ENCODE measurements at regions not wholly inside any gene's neighbourhood (a gene's known extent, or its start where the extent isn't known, plus 50 kb on each side); places are given as distances from the start of the nearest gene placed in this dataset.

DNA sequence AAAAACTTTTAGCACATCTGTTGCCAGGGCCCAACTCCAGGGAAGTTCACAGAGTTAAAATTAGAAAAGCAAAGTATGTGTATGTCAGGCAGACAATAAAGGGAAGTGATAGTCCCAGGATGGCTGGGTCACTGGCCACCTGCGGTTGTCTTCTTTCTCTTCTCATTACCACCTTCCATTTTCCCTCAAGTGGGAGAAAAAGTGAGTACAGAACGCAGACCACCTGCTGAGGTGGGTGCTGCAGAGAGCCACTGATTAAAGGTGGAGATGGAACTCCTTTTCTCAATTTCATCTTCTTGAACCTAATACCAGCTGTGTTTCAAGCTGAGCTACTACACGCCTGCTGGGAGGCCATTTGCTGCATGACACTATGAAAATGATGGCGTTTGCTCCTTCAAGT, 88.8 kb upstream of the PDE4B start:
- DNase-seq: no peak
- Mint-ChIP-seq H3K36me3 (ENCODE audit: insufficient read depth, unreplicated experiment) (no peaks in the 10 kb centered on the region), H3K27ac (ENCODE audit: unreplicated experiment) (no peak overlapping the region), H3K4me3 (ENCODE audit: low read depth, unreplicated experiment) (no peak overlapping the region), H3K9me3 (ENCODE audit: low read depth, unreplicated experiment) (no peaks in the 10 kb centered on the region), H3K4me1 (ENCODE audit: low read depth, unreplicated experiment) (no peaks in the 10 kb centered on the region), H3K27me3 (ENCODE audit: unreplicated experiment) (peaks cover 45% of the 10 kb centered on the region)
- TF ChIP-seq, protein P1, sequence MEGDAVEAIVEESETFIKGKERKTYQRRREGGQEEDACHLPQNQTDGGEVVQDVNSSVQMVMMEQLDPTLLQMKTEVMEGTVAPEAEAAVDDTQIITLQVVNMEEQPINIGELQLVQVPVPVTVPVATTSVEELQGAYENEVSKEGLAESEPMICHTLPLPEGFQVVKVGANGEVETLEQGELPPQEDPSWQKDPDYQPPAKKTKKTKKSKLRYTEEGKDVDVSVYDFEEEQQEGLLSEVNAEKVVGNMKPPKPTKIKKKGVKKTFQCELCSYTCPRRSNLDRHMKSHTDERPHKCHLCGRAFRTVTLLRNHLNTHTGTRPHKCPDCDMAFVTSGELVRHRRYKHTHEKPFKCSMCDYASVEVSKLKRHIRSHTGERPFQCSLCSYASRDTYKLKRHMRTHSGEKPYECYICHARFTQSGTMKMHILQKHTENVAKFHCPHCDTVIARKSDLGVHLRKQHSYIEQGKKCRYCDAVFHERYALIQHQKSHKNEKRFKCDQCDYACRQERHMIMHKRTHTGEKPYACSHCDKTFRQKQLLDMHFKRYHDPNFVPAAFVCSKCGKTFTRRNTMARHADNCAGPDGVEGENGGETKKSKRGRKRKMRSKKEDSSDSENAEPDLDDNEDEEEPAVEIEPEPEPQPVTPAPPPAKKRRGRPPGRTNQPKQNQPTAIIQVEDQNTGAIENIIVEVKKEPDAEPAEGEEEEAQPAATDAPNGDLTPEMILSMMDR (IDR thresholded peaks at IDR 0.05; ENCODE audit: unreplicated experiment): no peak
- no TSS peak for BruUV-seq (replicated peaks)
- intact Hi-C loops (cut with micrococcal nuclease; ENCODE audit: unreplicated experiment): no loop called here
- CTCF ChIA-PET: interaction anchor here (1.6 kb wide), 1 partner anchor 16 kb away, joined by 4 read pairs; no protein-coding TSS in a partner anchor

DNA sequence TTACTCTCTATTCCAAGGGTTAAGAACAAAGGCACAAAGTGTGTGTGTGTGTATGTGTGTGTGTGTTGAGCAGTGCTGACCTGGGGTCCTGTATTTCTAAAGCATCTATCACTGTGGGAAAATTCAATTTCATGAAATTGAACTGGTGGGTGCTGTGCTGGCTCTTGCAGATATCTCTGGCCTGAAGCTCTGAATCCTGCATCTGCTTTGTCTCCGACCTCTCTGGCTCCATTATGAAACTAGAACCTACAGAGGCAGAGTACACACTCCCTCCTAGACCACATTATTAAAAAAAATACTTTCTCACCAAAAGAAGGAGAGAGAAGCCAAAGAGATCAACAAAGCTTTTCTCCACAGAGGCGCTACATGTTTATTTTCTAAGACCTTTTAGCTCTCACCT, 88.4 kb upstream of the PDE4B start:
- Mint-ChIP-seq H3K36me3 (ENCODE audit: insufficient read depth, unreplicated experiment) (no peaks in the 10 kb centered on the region), H3K27me3 (ENCODE audit: unreplicated experiment) (peaks cover 50% of the 10 kb centered on the region), H3K4me1 (ENCODE audit: low read depth, unreplicated experiment) (no peaks in the 10 kb centered on the region), H3K27ac (ENCODE audit: unreplicated experiment) (no peak overlapping the region), H3K9me3 (ENCODE audit: low read depth, unreplicated experiment) (no peaks in the 10 kb centered on the region), H3K4me3 (ENCODE audit: low read depth, unreplicated experiment) (no peak overlapping the region)
- no TSS peak for BruUV-seq (replicated peaks)
- intact Hi-C loops (cut with micrococcal nuclease; ENCODE audit: unreplicated experiment): no loop called here
- CTCF ChIA-PET: interaction anchor here (1.6 kb wide), 1 partner anchor 16 kb away, joined by 4 read pairs; no protein-coding TSS in a partner anchor
- DNase-seq: no peak
- TF ChIP-seq, protein P1 (IDR thresholded peaks at IDR 0.05; ENCODE audit: unreplicated experiment): no peak

DNA sequence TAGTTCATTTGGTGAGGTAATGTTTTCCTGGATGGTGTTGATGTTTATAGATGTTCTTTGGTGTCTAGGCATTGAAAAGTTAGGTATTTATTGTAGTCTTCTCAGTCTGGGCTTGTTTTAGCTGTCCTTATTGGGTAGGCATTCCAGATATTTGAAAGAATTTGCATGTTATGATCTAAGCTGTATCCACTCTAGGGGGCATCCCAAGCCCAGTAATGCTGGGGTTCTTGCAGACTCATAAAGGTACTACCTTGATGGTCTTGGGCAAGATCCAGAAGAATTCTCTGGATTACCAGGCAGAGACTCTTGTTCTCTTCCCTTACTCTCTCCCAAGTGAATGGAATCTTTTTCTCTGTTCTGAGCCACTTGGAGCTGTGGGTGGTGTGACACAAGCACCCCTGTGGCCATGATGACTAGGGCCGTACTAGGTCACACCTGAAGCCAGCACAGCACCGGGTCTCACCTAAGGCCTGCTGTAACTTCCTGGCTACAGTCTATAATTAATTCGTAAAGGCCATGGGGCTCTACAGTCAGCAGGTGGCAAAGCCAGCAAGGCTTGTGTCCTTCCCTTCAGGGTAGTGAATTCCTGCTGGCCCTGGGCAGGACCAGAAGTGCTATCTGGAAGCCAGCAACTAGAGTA, 74.8 kb upstream of the PDE4B start:
- DNase-seq: peak; percentile 21
- TF ChIP-seq, protein P1 (IDR thresholded peaks at IDR 0.05; ENCODE audit: unreplicated experiment): no peak
- Mint-ChIP-seq H3K4me3 (ENCODE audit: low read depth, unreplicated experiment) (no peak overlapping the region), H3K9me3 (ENCODE audit: low read depth, unreplicated experiment) (no peaks in the 10 kb centered on the region), H3K4me1 (ENCODE audit: low read depth, unreplicated experiment) (no peaks in the 10 kb centered on the region), H3K36me3 (ENCODE audit: insufficient read depth, unreplicated experiment) (no peaks in the 10 kb centered on the region), H3K27me3 (ENCODE audit: unreplicated experiment) (peaks cover 16% of the 10 kb centered on the region), H3K27ac (ENCODE audit: unreplicated experiment) (no peak overlapping the region)
- BruUV-seq (replicated peaks): no TSS peak
- CTCF ChIA-PET: interaction anchor here (0.6 to 1.1 kb wide), 4 partner anchors 21 to 537 kb away, joined by 3 to 8 read pairs (median 4); no protein-coding TSS in a partner anchor
- intact Hi-C loops (cut with micrococcal nuclease; ENCODE audit: unreplicated experiment): loop anchor here (1.0 to 2.0 kb wide), 2 partner anchors 237 to 524 kb away; no protein-coding TSS in a partner anchor

DNA sequence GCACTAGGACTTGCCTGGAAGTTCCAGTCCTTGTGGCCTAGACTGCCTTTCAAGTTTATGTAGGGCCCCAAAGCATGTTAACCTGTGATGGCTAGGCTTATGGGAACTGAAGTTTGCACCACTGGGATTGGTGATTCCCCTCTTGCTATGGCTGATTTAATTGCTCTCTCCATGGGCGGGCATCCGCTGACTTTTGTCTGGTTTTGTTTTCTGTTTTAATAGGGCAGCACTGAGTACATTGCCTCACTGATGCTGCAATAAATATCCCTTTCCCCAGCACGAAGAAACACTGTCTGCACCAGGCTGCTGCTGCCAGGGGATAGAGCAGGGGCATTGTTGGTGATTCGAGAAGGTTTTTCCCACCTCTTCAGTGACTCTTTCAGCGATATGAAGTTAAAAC, 73.3 kb upstream of the PDE4B start:
- peaks cover 13% of the 10 kb centered on the region for H3K27me3 Mint-ChIP-seq (ENCODE audit: unreplicated experiment)
- H3K9me3 Mint-ChIP-seq (ENCODE audit: low read depth, unreplicated experiment): no peaks in the 10 kb centered on the region
- intact Hi-C loops (cut with micrococcal nuclease; ENCODE audit: unreplicated experiment): no loop called here
- no peak for DNase-seq
- H3K4me3 Mint-ChIP-seq (ENCODE audit: low read depth, unreplicated experiment): no peak overlapping the region
- H3K4me1 Mint-ChIP-seq (ENCODE audit: low read depth, unreplicated experiment): no peaks in the 10 kb centered on the region
- H3K27ac Mint-ChIP-seq (ENCODE audit: unreplicated experiment): no peak overlapping the region
- no peaks in the 10 kb centered on the region for H3K36me3 Mint-ChIP-seq (ENCODE audit: insufficient read depth, unreplicated experiment)
- no TSS peak for BruUV-seq (replicated peaks)
- TF ChIP-seq, protein P1 (IDR thresholded peaks at IDR 0.05; ENCODE audit: unreplicated experiment): no peak
- CTCF ChIA-PET: no interaction called here
